ENCODE measurements at regions not wholly inside any gene's neighbourhood (a gene's known extent, or its start where the extent isn't known, plus 50 kb on each side); places are given as distances from the start of the nearest gene placed in this dataset.

DNA sequence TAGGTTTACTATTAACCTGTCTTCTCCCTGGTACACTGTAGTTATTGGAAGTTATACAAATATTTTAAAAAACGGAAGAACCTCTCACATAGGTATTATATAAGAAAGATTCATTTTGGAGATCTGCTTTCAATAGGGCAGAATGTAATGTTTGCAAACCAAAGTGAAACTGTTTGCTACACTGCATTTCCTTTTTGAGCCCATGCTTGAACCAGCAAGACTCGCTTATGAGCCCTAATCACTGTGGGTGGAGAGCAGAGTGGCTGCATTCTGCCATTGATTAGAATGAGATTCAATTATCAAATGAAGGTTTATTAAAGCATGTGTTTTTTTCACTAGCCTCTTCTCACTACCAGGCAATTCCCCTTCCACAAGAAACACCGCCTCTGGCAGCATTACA, 589.7 kb downstream of the CDH11 start:
- DNase-seq, result no peak

DNA sequence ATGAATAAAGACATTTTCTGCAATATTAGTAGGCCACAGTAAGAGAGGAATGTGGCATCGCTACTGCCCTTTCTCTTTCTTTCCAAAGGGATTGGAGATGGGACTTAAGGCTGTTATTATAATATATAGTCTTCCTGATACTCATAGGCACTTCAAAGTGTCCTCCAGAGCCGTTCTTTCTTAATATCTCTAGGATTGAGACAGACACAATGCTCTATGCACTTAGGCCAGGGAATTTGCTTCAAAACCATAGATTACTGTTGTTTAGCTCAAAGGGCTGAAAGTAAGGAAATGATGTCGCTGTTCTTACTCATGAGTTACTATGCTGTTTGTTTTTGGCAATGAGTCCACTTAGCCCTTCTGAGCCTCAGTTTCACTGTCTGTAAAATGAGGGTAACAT, 590.5 kb downstream of the CDH11 start:
- no peak for DNase-seq

DNA sequence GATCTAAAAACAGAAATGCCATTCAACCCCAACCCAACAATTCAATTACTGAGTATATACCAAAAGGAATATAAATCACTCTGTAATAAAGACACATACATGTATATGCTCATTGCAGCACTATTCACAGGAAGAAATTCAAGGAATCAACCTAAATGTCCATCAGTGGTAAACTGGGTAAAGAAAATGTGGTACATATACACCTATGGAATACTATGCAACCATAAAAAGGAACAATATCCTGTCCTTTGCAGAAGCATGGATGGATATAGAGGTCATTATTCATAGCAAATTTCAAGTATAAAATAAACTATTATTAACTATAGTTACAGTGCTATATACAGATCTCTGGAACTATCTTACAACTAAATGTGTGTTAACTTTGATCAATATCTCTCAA, 599.3 kb downstream of the CDH11 start:
- DNase-seq, result no peak

DNA sequence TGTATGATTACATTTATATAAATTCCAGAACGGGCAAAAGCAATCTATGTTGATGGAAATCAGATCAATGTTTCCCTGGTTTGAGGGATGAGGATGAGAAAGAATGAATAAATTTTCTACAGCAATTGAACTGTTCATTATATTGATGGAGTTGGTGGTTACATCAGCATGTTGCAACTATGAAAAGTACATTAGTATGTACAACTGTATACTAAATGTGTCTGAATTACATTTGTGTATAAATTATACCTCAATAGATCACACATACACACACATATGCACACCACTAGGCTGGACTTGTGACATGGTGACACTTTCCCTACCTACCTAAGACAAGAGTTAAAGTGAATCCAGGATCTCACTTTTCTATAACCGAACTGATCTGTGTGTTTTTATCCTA, 608.0 kb downstream of the CDH11 start:
- DNase-seq, result no peak

DNA sequence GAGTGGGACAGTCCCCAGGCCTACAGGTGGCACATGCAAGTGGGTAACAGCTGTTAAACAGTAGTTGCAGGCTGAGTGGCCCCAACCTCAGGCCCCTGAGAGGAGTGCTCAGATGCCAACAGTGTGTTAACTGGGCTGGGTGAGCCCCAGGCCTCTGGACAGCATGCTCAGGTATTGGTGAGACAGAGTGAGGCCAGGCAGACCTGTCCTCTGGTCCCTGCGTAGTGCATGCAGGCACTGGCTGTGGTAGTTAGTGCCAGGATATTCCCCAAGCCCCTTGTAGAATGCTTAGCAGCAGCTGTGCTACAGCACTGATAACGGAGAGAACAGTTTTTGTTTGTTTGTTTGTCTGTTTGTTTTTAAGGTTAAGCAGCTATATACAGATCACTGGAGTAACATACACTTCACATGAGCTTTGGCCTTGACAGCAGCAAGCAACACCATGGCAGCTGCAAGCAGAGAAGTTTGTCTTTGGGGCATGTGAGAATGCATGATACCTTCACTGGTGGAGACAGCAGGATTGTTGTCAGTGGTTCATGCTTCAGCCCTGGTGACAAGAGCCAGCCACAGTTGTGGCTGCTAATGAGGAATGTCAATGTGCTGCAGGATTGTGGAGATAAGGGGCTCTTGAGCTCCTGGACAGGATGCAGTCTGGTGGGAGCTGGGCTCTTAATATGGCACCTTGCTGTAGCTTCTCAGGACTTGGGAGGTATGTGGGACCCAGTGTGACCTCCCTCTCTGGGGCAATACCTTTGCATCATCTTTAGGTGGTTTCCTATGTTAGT, 614.4 kb downstream of the CDH11 start:
- no peak for DNase-seq

DNA sequence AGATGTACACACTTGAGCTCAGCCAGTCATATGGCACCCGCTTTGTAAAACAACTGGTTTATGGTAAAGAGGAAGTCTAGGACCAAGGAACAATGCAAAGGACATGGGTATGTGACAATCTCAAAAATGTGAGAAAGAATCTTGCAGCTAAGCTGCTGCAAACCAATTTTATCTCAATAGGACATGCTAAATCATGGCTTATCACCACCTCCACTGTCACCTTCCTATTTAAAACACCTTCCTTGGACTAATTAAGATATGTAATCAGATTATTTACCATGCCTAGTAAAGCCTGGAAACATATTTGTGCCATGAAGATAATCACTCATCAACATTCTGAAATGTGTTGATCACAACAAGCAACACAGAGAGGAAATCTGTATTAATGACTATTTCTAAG, 622.7 kb downstream of the CDH11 start:
- no peak for DNase-seq

DNA sequence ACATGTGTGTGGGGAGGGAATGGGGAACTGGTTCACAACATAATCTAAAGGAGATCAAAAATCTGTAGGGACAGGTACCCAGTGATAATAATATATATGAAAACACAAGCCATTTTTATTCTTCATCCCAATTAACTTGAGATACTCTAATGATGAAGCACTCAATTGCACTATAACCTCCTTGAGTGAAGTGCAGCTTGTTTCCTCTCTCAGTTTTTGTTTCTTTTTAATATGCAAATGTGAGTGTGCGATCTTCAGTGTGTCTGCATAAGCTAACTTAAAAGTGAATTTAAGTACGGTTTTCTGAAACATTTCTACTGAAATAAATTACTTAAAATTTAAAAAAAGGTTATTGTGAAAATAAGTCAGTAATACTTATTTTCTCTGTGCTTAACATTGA, 623.5 kb downstream of the CDH11 start:
- no peak for DNase-seq

DNA sequence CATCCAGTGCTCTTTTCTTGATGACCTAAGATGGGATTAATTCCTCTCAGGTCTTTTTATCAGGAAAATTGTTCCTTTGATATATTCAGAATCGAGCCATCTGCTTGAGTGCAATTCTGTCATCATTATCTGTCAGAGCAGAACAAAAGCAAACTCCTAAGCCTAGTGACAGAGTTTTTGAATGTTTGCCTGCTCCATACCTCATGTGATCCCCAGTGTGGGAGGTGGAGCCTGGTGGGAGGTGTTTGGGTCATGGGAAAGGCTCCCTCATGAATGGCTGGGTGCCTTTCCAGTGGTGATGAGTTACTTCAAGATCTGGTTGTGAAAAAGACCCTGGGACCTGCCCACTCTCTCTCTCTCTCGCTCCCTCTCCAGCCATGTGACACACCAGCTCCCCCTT, 628.2 kb downstream of the CDH11 start:
- DNase-seq, result no peak

DNA sequence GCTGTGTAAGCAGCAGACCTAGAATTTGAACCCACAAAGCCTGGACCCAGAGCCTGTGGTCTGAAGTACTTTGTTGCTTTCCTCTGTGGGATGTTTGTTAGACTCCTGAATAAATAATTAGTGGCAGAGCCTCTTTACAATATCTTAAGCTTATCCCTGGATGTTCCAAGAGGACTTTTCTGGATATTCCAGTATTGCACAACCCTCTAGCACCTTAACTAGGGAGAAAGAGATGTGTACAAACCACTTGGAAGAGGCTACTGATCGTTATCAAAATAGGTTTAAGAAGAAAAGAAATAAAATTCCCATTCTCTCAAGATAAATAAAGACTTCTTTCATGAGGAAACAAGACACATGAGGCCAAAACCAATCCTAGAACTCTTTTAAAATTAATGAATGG, 632.4 kb downstream of the CDH11 start:
- peak; percentile 26 for DNase-seq

DNA sequence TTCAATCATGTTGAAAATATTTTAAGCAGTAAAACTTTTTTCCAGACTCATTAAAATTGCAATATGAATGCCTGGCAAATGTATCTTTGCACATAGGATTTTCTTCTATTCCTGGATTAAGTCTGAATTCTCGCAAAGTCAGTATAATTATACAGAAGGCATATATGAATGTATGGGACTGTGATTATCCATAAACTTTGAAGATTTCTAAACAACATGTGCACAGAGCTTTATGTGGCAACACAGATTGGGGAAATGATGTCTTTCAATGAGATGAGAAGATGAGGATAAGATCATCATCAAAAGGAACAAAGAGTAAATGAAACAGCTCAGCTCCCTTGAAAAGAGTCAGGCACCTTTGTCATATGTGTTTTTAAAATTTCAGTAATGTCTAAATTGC, 635.3 kb downstream of the CDH11 start:
- DNase-seq, result no peak

DNA sequence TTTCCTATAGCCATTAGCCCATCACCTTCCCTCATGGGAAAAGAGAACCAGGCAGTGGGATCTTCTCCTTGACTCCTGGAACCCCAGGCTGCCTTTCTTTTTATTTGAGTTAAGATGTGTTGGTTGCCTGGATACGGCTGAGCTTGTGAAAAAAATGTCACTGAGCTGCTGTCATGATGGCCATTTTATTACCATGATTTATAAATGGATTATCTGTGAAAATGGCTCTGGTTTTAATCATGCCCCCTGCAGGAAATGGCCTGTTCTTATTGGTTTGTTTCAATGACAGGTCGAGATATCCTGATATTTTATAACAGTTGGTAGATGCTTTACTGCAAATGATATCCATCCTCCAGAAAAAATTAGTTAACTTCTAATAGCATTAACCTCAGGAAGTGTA, 640.4 kb downstream of the CDH11 start:
- no peak for DNase-seq

DNA sequence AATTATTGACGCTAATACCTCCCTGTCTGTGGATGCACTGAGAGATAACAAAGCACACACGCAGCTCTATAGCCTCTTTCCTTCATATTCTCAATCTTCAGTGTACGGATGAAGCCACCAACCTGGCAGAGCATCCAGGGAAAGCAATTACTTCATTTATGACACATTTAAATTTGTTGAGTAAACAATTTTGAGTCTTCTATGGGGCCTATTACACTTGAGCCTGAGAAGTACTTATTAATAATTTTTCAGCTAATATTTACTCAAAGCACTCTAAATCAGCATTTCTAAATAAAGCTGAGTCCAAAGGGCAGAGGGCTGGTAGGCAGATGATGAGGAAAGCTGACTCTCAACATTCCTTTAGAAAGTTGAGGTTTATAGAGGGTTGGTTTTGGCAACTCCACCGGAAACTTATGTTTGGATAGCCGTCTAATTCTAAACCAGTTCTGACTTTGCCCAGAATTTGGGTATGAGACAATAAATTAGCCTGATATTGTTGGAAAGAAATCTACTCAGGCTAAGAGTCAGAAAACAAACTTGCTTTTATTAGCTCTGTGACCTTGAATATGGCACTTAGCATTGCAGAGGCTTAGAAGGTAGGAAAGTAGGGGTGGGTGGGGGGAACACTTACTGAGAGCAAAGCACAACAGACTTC, 643.5 kb downstream of the CDH11 start:
- DNase-seq, result no peak

DNA sequence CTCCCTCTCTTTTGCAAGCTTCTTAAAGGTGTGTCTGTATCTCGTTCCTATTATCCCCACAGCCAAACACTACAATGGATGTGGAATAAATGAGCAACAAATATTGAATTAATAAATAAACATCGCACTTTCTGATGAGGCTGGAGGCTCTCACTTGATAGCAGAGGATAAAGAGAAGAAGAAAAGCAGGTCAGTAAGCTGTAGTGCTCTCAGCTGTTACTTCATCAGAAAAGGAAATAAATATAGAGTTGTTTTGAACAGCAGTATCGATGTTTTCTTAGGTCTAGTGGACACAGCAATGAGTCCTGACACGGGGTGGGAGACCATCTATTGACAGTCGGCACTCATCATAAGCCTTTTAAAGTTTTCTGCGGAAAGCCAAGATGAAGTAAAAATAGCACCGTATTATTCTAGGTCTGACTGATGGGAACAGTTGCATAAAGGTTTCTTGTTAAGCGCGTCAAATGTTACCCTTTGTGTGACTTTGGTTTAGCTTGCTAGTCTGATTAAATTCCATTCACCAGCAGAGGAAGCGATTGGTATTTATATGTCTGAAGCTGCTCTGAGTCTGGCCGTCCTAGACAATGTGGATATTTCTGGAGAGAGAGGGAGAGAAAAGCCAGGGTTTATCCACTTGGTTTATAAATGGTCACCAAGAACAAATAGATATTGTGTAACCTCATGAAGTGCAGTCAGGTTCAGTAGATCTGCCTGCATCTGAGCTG, 646.1 kb downstream of the CDH11 start:
- DNase-seq, result peak; percentile 39

DNA sequence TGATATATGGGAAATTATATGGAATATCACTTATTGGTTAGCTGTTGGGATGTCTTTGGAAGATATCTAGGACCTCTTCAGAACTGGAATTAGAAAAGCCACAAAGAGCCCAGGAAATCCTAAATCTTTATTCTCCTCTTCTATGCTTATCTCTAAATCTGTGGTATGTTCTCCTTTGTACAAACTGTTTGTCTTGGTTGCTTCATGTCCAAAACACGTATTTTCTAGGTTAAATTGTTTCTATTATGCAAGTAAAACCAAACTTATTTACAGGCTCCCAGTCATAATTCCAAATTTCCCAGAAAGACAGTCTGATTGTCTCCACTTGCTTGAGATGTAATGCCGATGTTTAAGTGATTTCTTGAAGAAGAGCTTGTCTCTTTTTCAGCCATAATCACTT, 650.9 kb downstream of the CDH11 start:
- DNase-seq, result no peak

DNA sequence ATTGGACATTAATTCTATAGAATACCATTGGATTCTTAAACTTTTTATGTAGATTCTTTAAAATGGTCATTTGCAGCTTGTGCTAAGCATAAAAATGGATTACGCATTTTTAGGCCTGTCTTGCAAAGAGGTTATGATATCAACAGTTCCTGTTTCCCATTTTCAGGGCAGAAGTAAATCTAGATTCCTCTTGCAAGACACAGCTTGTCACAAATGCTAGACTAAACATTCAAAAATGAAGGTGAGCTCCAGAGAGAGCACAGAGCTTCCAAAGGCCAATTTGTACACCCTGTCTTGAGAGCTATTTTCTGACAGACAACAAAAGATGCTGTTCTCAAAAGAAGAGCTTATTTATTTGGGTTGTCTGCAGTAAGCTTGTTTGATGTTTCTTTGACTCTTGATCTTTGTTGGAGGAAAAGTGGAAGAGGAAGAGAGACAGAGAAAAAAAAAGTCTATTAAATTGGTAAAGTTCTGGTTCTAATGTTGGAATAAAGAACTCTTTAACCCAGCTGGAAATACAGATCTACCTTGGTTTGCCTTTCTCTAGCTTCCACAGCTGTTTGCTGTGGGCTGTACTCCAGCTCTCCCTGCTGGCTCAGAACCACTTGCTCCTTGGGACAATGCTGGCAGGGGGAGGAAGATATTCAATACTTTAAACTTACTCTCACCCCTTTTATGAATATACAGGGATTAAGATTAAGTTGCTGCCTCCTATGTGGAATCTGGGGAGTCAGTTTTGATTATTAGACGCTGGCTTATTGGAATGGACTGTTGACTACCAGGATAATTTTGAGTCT, 651.8 kb downstream of the CDH11 start:
- DNase-seq, result no peak

DNA sequence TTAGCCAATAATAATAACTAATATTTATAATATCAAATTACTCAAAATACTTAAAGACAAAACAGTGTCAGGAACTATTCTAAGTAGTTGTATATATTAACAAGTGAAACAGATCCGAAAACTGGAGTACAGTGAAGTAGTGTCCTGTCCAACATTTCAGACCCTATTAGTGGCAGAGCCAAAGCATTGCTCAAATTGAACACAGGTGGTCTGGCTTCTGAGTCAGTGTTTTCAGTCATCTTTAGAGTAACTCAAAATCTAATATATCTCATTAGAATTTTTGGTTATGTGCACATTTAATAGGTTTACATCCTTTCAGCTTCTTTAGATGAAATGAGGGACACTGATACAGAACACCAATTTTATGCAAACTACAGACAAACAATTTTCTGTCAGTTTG, 652.5 kb downstream of the CDH11 start:
- no peak for DNase-seq

DNA sequence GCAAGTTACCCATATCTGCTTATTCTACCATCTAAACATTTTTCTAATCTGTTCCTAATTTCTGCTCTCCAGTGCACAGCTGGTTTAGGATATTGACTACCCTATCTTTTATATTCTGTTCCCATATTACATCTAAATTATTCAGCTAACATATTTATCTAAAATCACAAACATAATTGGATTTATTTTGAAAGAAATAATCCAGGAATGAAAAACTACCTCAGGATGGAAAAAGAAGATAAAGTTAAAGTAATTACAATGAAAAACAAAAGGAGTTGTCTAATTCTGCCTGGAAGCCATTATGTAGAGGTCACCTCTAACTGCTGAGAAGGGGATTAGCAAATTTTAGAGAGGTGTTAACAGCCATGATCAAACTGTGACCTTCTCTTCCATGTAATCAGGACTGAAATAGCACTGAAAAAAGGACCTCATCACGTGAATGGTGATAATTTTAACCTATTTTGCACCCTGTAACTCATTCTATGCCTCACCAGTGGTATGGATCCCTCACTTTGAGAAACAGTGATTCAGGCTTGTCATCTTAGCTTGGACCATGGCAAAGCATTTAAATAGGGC, 653.3 kb downstream of the CDH11 start:
- DNase-seq, result no peak

DNA sequence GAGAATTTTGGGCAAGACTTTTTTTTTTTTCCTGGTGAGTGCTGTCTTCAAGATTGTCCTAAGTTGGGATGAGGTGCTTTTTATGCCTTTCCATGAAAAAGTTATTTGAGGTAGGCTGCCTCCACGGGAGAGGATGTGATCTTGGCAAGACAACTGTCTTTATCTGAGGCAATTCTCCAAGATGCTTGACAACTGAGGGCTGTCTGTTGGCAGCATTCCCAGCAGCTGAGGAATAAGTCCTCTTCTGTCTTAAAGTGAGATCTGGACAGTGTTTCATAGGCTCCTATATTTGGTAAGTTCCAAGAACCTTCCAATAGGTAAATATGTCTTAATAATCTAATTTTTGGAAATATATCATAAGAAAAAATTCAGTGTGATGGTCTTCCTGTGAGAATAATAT, 662.0 kb downstream of the CDH11 start:
- DNase-seq, result no peak

DNA sequence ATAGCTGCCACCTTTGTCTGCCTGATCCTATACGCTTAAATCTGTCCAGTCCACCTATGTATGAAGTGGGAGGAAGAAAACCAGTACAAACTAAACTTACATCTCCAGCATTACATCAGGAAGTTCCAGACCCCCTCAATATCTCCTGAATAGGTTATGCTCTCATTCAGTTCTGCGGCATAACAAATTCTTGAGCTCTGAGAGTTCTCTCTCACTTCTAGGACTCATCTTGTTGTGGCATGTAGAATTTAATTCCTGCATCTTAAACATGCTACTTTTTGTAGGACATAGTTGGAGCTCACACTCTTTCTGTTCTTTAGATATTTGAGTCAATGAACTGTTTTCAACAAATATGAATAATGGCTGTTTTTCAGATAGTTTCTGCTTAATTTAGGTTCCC, 662.5 kb downstream of the CDH11 start:
- no peak for DNase-seq

DNA sequence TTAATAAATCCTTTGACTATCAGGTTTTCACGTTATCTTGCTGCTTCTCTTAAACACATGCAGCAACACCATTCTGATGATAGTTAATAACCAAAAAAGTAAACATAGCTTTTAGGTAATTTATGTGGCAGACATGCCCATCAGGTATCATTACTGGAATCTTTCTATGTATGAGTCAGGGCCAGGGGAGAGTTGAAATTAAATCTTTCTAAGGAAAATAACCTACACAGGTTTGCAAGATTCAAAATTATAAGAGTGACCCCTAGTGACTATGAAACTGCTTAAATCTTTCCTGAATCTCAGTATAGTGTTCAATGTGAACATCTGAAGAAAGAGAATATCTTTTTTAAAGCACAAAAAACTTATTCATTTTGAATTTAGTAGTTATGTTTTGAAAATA, 666.6 kb downstream of the CDH11 start:
- no peak for DNase-seq

DNA sequence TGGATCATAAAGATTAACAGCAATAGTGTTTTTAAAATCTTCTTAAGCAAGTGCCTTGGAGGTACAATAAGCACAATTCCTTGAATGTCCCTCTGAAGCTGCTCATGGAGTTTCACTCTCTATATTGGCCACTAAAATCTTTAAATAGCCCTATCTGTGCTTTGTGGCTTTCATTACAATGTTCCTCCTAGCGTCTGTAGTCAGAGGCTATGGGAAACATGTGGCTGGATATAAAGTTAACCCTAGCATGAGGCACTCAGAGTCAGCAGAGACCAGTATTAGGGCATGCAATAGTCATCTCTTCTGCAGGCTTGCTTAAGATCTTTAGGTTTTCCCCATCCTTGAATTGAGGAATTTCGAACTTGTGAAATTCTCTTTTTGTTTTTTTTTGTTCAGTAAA, 668.2 kb downstream of the CDH11 start:
- DNase-seq, result no peak

DNA sequence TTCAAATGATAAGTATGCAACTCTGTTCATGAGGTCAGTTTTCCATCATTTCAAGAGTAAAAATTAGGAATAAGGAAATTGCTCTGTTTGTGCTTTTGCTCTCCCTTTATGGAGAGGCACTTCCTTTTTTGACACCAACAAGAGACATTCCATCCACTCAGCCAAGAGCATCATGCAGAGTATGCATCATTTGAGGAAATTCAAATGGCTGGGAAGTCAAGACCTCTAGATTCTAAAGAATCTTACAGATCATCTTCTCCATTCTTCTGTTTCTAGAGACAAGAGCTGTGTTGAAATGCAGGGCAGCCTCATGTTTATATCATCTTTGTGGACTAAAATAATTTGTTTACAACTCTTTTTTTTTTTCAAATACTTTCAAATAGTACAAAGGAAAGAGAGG, 669.4 kb downstream of the CDH11 start:
- no peak for DNase-seq

DNA sequence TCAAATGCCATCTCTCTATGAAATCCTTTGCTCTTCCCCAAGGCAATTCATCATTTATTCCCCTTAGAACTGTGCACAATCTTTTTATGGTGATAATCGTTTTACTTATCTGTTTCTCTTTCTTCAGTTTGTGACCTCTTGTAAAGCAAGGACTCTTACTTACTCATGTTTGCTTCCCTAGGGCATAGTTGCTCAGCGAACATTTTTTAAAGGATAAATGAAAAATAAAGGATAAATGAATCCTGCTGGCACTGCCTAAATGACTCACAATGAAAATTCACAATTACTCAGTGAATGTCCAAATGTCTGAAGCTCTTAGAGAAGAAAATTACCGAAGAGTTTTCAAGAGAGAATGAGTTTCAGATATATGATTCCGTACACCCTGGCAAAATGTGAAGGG, 671.7 kb downstream of the CDH11 start:
- DNase-seq, result no peak

Data from midbrain (tissue), 1 donor.